Lower leg skin (tissue), 3 donors: ENCODE measurements at regions not wholly inside any gene's neighbourhood (a gene's known extent, or its start where the extent isn't known, plus 50 kb on each side); places are given as distances from the start of the nearest gene placed in this dataset.

Experiments used
- POLR2A ChIP-seq, 2 donors: fragments of 450-650 bp; IDR thresholded peaks; one replicate each; pipeline ENCODE4 v1.6.1; 2016 to 2017; ENCODE audit warnings: antibody characterized with exemption in 2 of 2, mild to moderate bottlenecking in 1 of 2, moderate library complexity in 1 of 2
- TF ChIP-seq, protein P1 (sequence below), 3 donors: fragments of 450-650 bp; IDR thresholded peaks; one replicate each; pipeline ENCODE4 v1.5.1; 2016; ENCODE audit warnings: antibody characterized with exemption in 3 of 3, mild to moderate bottlenecking in 3 of 3, moderate library complexity in 2 of 3

DNA sequence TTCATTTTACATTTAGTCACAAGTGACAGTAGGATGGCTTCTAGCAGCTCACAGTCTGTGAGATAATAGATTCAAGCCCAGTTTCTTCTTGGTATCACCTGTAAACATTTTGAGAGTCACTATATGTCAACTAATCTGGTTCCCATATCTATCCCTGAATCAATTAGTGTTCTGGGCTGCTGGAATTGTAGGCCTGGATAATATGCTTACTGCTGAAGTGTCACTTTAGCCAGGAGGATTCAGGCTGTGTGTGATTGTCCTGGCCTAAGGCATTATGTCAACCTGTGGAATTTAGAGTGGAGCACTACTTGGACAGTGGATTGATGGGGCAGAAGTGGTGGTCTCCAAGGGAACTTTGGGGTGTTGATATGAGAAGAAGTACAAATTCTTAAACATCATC is 1071.8 kb upstream of the CITED2 start:
- TF ChIP-seq, protein P1, sequence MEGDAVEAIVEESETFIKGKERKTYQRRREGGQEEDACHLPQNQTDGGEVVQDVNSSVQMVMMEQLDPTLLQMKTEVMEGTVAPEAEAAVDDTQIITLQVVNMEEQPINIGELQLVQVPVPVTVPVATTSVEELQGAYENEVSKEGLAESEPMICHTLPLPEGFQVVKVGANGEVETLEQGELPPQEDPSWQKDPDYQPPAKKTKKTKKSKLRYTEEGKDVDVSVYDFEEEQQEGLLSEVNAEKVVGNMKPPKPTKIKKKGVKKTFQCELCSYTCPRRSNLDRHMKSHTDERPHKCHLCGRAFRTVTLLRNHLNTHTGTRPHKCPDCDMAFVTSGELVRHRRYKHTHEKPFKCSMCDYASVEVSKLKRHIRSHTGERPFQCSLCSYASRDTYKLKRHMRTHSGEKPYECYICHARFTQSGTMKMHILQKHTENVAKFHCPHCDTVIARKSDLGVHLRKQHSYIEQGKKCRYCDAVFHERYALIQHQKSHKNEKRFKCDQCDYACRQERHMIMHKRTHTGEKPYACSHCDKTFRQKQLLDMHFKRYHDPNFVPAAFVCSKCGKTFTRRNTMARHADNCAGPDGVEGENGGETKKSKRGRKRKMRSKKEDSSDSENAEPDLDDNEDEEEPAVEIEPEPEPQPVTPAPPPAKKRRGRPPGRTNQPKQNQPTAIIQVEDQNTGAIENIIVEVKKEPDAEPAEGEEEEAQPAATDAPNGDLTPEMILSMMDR (IDR thresholded peaks at IDR 0.05): no peak
- TF ChIP-seq POLR2A (IDR thresholded peaks at IDR 0.05): no peak
